GM12891 (cell line): ENCODE measurements at regions not wholly inside any gene's neighbourhood (a gene's known extent, or its start where the extent isn't known, plus 50 kb on each side); places are given as distances from the start of the nearest gene placed in this dataset.

Source experiments
- POLR2A ChIP-seq: IDR thresholded peaks from 2 replicates; pipeline ENCODE4 v1.6.1; 2011; ENCODE audit warnings: low read depth, low read length, control low read depth
- POLR2AphosphoS5 ChIP-seq: IDR thresholded peaks from 2 replicates; pipeline ENCODE4 v1.6.1; 2011; ENCODE audit warnings: low read depth, low read length, control low read depth
- POU2F2 ChIP-seq: IDR thresholded peaks from 2 replicates; pipeline ENCODE4 v1.6.1; 2011; ENCODE audit warnings: low read depth, mild to moderate bottlenecking, control low read depth, low read length, moderate library complexity
- TAF1 ChIP-seq: IDR thresholded peaks from 2 replicates; pipeline ENCODE4 v1.6.1; 2011; ENCODE audit warnings: low read depth, low read length, control low read depth

DNA sequence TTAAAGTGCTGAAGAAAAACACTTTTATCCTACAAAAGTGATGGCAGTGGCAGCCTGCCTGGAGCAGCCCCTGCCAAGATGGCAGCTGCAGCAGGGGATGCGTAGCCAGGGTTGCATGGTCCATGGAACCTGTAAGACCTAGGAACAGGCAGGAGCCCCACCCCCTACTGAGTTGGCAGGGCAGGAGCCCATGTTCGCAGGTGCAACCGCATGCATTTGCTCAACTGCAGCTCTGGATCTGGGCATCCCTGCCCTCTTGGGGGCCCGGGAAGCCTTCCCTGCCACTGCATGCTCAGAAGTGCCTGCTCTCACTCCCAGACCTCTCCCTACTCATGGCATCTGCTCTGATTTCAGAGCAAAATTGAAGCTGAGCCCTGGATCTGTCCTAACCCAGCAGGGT lies 779.6 kb downstream of the CDH18 start:
- no peak for TF ChIP-seq POLR2AphosphoS5
- TF ChIP-seq POLR2A = no peak
- TF ChIP-seq TAF1 = no peak
- no peak for TF ChIP-seq POU2F2
